Activated CD4-positive, alpha-beta T cell treated with anti-CD3 and anti-CD28 coated beads for 1 hour (primary cell): ENCODE measurements at regions not wholly inside any gene's neighbourhood (a gene's known extent, or its start where the extent isn't known, plus 50 kb on each side); places are given as distances from the start of the nearest gene placed in this dataset.

Experiments used
- DNase-seq: peaks from one replicate; pipeline ENCODE4 v3.0.0-alpha.2; 2020

- DNase-seq, result no peak
These were observed 88.8 kb upstream of the GALNT18 start for GRCh38 chr11:11710556-11710955.

GRCh38 chr11:11709447-11710239 lies 87.8 kb upstream of the GALNT18 start:
- DNase-seq, result no peak

GRCh38 chr11:11708256-11708655 lies 86.5 kb upstream of the GALNT18 start:
- no peak for DNase-seq

- DNase-seq, result no peak
These were observed 84.2 kb upstream of the GALNT18 start for GRCh38 chr11:11706028-11706427.

GRCh38 chr11:11703885-11704284 lies 82.1 kb upstream of the GALNT18 start:
- DNase-seq, result no peak

- DNase-seq, result no peak
These were observed 79.3 kb upstream of the GALNT18 start for GRCh38 chr11:11701070-11701469.

GRCh38 chr11:11697796-11698195 lies 76.0 kb upstream of the GALNT18 start:
- DNase-seq, result no peak

GRCh38 chr11:11691296-11692151 lies 69.7 kb upstream of the GALNT18 start:
- no peak for DNase-seq

- no peak for DNase-seq
These were observed 59.7 kb upstream of the GALNT18 start for GRCh38 chr11:11681536-11681935.

GRCh38 chr11:11677672-11678356 lies 56.0 kb upstream of the GALNT18 start:
- no peak for DNase-seq

GRCh38 chr11:11675671-11676181 lies 53.9 kb upstream of the GALNT18 start:
- no peak for DNase-seq

GRCh38 chr11:11672789-11673188 lies 51.0 kb upstream of the GALNT18 start:
- no peak for DNase-seq

- DNase-seq, result no peak
These were observed 50.3 kb upstream of the GALNT18 start for GRCh38 chr11:11672101-11672500.
